Endothelial cell of hepatic sinusoid (primary cell): ENCODE measurements at regions not wholly inside any gene's neighbourhood (a gene's known extent, or its start where the extent isn't known, plus 50 kb on each side); places are given as distances from the start of the nearest gene placed in this dataset.
"Not testable (repeated sequence)": the region's sequence is repeated elsewhere in the genome, so short reads cannot be mapped to it uniquely, and the experiment has no call there.

Experiments
- in situ Hi-C: cut with HindIII; loops from 2 replicates; pipeline ENCODE4 v1.10.0; 2017; ENCODE audit warnings: low sequenced_read_pairs

- in situ Hi-C loops, result no loop called here
These were observed 272.0 kb upstream of the DIO3 start for GRCh38 chr14:101289230-101289690.

GRCh38 chr14:101289911-101290310 is 271.4 kb upstream of the DIO3 start:
- in situ Hi-C loops, result no loop called here

GRCh38 chr14:101290611-101291010 is 270.7 kb upstream of the DIO3 start:
- in situ Hi-C loops, result no loop called here

- in situ Hi-C loops, result no loop called here
These were observed 269.9 kb upstream of the DIO3 start for GRCh38 chr14:101291390-101291789.

GRCh38 chr14:101292448-101292847 is 268.8 kb upstream of the DIO3 start:
- in situ Hi-C loops, result no loop called here

GRCh38 chr14:101293605-101294004 is 267.7 kb upstream of the DIO3 start:
- in situ Hi-C loops, result no loop called here

GRCh38 chr14:101294136-101294535 is 267.2 kb upstream of the DIO3 start:
- in situ Hi-C loops, result no loop called here

- in situ Hi-C loops, result not testable (repeated sequence)
These were observed 261.5 kb upstream of the DIO3 start for GRCh38 chr14:101299781-101300180.

- in situ Hi-C loops, result no loop called here
These were observed 260.3 kb upstream of the DIO3 start for GRCh38 chr14:101301011-101301410.

GRCh38 chr14:101307162-101307561 is 254.1 kb upstream of the DIO3 start:
- in situ Hi-C loops, result not testable (repeated sequence)

- in situ Hi-C loops, result not testable (repeated sequence)
These were observed 250.1 kb upstream of the DIO3 start for GRCh38 chr14:101311186-101311585.

GRCh38 chr14:101313268-101313667 is 248.0 kb upstream of the DIO3 start:
- in situ Hi-C loops, result no loop called here

- in situ Hi-C loops, result no loop called here
These were observed 245.4 kb upstream of the DIO3 start for GRCh38 chr14:101315802-101316296.

GRCh38 chr14:101318271-101318670 is 243.0 kb upstream of the DIO3 start:
- in situ Hi-C loops, result no loop called here

GRCh38 chr14:101320396-101320795 is 240.9 kb upstream of the DIO3 start:
- in situ Hi-C loops, result no loop called here

GRCh38 chr14:101322223-101322622 is 239.1 kb upstream of the DIO3 start:
- in situ Hi-C loops, result no loop called here

- in situ Hi-C loops, result no loop called here
These were observed 238.2 kb upstream of the DIO3 start for GRCh38 chr14:101323111-101323510.

GRCh38 chr14:101323614-101324235 is 237.6 kb upstream of the DIO3 start:
- in situ Hi-C loops, result not testable (repeated sequence)

GRCh38 chr14:101325319-101325718 is 236.0 kb upstream of the DIO3 start:
- in situ Hi-C loops, result no loop called here

- in situ Hi-C loops, result no loop called here
These were observed 232.8 kb upstream of the DIO3 start for GRCh38 chr14:101328412-101329028.

- in situ Hi-C loops, result no loop called here
These were observed 230.7 kb upstream of the DIO3 start for GRCh38 chr14:101330416-101331140.

- in situ Hi-C loops, result no loop called here
These were observed 230.2 kb upstream of the DIO3 start for GRCh38 chr14:101331141-101331525.
